IPS-15b (cell line): ENCODE measurements at regions not wholly inside any gene's neighbourhood (a gene's known extent, or its start where the extent isn't known, plus 50 kb on each side); places are given as distances from the start of the nearest gene placed in this dataset.

ENCODE experiments used
- H3K27me3 ChIP-seq: one replicate; pipeline ENCODE4 v1.6.1; 2013; ENCODE audit warnings: low read length; ENCODE audit not compliant: control insufficient read depth, insufficient read depth
- H3K36me3 ChIP-seq: one replicate; pipeline ENCODE4 v1.6.1; 2013; ENCODE audit warnings: low read length; ENCODE audit not compliant: control insufficient read depth, insufficient read depth
- H3K4me1 ChIP-seq: one replicate; pipeline ENCODE4 v1.6.1; 2013; ENCODE audit warnings: mild to moderate bottlenecking, low read length; ENCODE audit not compliant: control insufficient read depth, insufficient read depth
- H3K4me3 ChIP-seq: one replicate; pipeline ENCODE4 v1.5.1; 2013; ENCODE audit warnings: low read depth, low read length
- H3K9ac ChIP-seq: one replicate; pipeline ENCODE4 v1.6.1; 2013; ENCODE audit warnings: low read depth, mild to moderate bottlenecking, low read length
- H3K9me3 ChIP-seq: one replicate; pipeline ENCODE4 v1.6.1; 2013; ENCODE audit warnings: mild to moderate bottlenecking, low read length; ENCODE audit not compliant: control insufficient read depth, insufficient read depth

GRCh38 chr7:112874909-112875308, 84.7 kb upstream of the TMEM168 start:
- no peaks in the 10 kb centered on the region for H3K9me3 ChIP-seq
- H3K4me3 ChIP-seq = no peak overlapping the region

GRCh38 chr7:112873831-112874553, 83.8 kb upstream of the TMEM168 start:
- no peak overlapping the region for H3K9ac ChIP-seq
- H3K27me3 ChIP-seq = no peaks in the 10 kb centered on the region
- no peak overlapping the region for H3K4me3 ChIP-seq
- H3K4me1 ChIP-seq = peaks cover 7% of the 10 kb centered on the region
- no peaks in the 10 kb centered on the region for H3K9me3 ChIP-seq
- H3K36me3 ChIP-seq = no peaks in the 10 kb centered on the region

More at GRCh38 chr7:112874909-112875308, 84.7 kb upstream of the TMEM168 start:
- Histone ChIP-seq H3K27me3 (no peaks in the 10 kb centered on the region), H3K36me3 (no peaks in the 10 kb centered on the region), H3K9ac (no peak overlapping the region), H3K4me1 (peaks cover 1% of the 10 kb centered on the region)

GRCh38 chr7:112869111-112869774, 79.0 kb upstream of the TMEM168 start:
- Histone ChIP-seq H3K4me3 (no peak overlapping the region), H3K36me3 (no peaks in the 10 kb centered on the region), H3K4me1 (peaks cover 9% of the 10 kb centered on the region)

GRCh38 chr7:112868609-112869008, 78.4 kb upstream of the TMEM168 start:
- Histone ChIP-seq H3K36me3 (no peaks in the 10 kb centered on the region), H3K9ac (no peak overlapping the region), H3K9me3 (no peaks in the 10 kb centered on the region), H3K4me3 (no peak overlapping the region), H3K4me1 (peaks cover 9% of the 10 kb centered on the region), H3K27me3 (no peaks in the 10 kb centered on the region)

More at GRCh38 chr7:112869111-112869774, 79.0 kb upstream of the TMEM168 start:
- Histone ChIP-seq H3K27me3 (no peaks in the 10 kb centered on the region), H3K9me3 (no peaks in the 10 kb centered on the region), H3K9ac (no peak overlapping the region)

- Histone ChIP-seq H3K27me3 (no peaks in the 10 kb centered on the region), H3K36me3 (no peaks in the 10 kb centered on the region), H3K4me3 (no peak overlapping the region), H3K9ac (no peak overlapping the region), H3K9me3 (no peaks in the 10 kb centered on the region), H3K4me1 (peaks cover 9% of the 10 kb centered on the region)
Observed at GRCh38 chr7:112866424-112866823, 76.2 kb upstream of the TMEM168 start.

- H3K4me1 ChIP-seq = peaks cover 4% of the 10 kb centered on the region
- no peaks in the 10 kb centered on the region for H3K9me3 ChIP-seq
- no peak overlapping the region for H3K4me3 ChIP-seq
- no peak overlapping the region for H3K9ac ChIP-seq
- no peaks in the 10 kb centered on the region for H3K27me3 ChIP-seq
- no peaks in the 10 kb centered on the region for H3K36me3 ChIP-seq
Observed at GRCh38 chr7:112864380-112864779, 74.2 kb upstream of the TMEM168 start.

GRCh38 chr7:112858838-112859237, 68.6 kb upstream of the TMEM168 start:
- Histone ChIP-seq H3K27me3 (no peaks in the 10 kb centered on the region), H3K4me3 (no peak overlapping the region), H3K9me3 (no peaks in the 10 kb centered on the region), H3K36me3 (no peaks in the 10 kb centered on the region), H3K4me1 (no peaks in the 10 kb centered on the region), H3K9ac (no peak overlapping the region)

- no peak overlapping the region for H3K4me3 ChIP-seq
- no peaks in the 10 kb centered on the region for H3K36me3 ChIP-seq
- no peaks in the 10 kb centered on the region for H3K27me3 ChIP-seq
- no peaks in the 10 kb centered on the region for H3K4me1 ChIP-seq
- no peaks in the 10 kb centered on the region for H3K9me3 ChIP-seq
- H3K9ac ChIP-seq = no peak overlapping the region
Observed at GRCh38 chr7:112855227-112855626, 65.0 kb upstream of the TMEM168 start.

GRCh38 chr7:112854169-112854568, 64.0 kb upstream of the TMEM168 start:
- Histone ChIP-seq H3K36me3 (no peaks in the 10 kb centered on the region), H3K4me3 (no peak overlapping the region), H3K9ac (no peak overlapping the region), H3K9me3 (no peaks in the 10 kb centered on the region), H3K27me3 (no peaks in the 10 kb centered on the region), H3K4me1 (no peaks in the 10 kb centered on the region)

- H3K4me3 ChIP-seq = no peak overlapping the region
- H3K9me3 ChIP-seq = no peaks in the 10 kb centered on the region
- H3K9ac ChIP-seq = no peak overlapping the region
Observed at GRCh38 chr7:112853422-112853821, 63.2 kb upstream of the TMEM168 start.

GRCh38 chr7:112843151-112843550, 53.0 kb upstream of the TMEM168 start:
- Histone ChIP-seq H3K4me3 (no peak overlapping the region), H3K9ac (no peak overlapping the region), H3K4me1 (peaks cover 11% of the 10 kb centered on the region), H3K27me3 (no peaks in the 10 kb centered on the region), H3K9me3 (no peaks in the 10 kb centered on the region), H3K36me3 (no peaks in the 10 kb centered on the region)

More at GRCh38 chr7:112853422-112853821, 63.2 kb upstream of the TMEM168 start:
- Histone ChIP-seq H3K36me3 (no peaks in the 10 kb centered on the region), H3K4me1 (no peaks in the 10 kb centered on the region), H3K27me3 (no peaks in the 10 kb centered on the region)
